SK-N-MC (cell line): ENCODE measurements at regions not wholly inside any gene's neighbourhood (a gene's known extent, or its start where the extent isn't known, plus 50 kb on each side); places are given as distances from the start of the nearest gene placed in this dataset.

Experiments used
- DNase-seq: peaks from one replicate; pipeline ENCODE4 v3.0.0-alpha.2; 2011; ENCODE audit warnings: low read depth, low spot score
- H3K27ac ChIP-seq: fragments of 200-600 bp; sonication (generic); 2 replicates; pipeline ENCODE4 v1.5.1; 2016; ENCODE audit warnings: mixed run types
- H3K36me3 ChIP-seq: fragments of 200-600 bp; sonication (generic); 2 replicates; pipeline ENCODE4 v1.6.1; 2017; ENCODE audit warnings: antibody characterized with exemption, low read length, mixed read lengths; ENCODE audit not compliant: insufficient read depth
- H3K4me3 ChIP-seq: fragments of 200-600 bp; sonication (generic); 2 replicates; pipeline ENCODE4 v1.5.1; 2016
- H3K9ac ChIP-seq: fragments of 200-600 bp; sonication (generic); 2 replicates; pipeline ENCODE4 v1.8.0; 2017; ENCODE audit warnings: mixed run types, mixed read lengths; ENCODE audit not compliant: insufficient read length
- H3K9me3 ChIP-seq: fragments of 200-600 bp; sonication (generic); 2 replicates; pipeline ENCODE4 v1.6.1; 2017; ENCODE audit warnings: low read depth, mild to moderate bottlenecking, antibody characterized with exemption, low read length, moderate library complexity, mixed read lengths
- EZH2 ChIP-seq: fragments of 200-600 bp; sonication (generic); IDR thresholded peaks from one replicate; pipeline ENCODE4 v1.6.1; 2017; ENCODE audit warnings: antibody characterized with exemption
- FOXP2 ChIP-seq: optimal IDR thresholded peaks from 2 replicates; pipeline ENCODE3; 2011; ENCODE audit warnings: mild to moderate bottlenecking, moderate library complexity; ENCODE audit not compliant: insufficient read depth; ENCODE audit errors: extremely low read length, control extremely low read depth
- POLR2AphosphoS5 ChIP-seq: IDR thresholded peaks from 2 replicates; pipeline ENCODE4 v1.6.1; 2012; ENCODE audit warnings: mild to moderate bottlenecking, low read depth, low read length, borderline replicate concordance

GRCh38 chr2:2793925-2794560, 463.0 kb upstream of the MYT1L start:
- no peak for DNase-seq
- H3K9ac ChIP-seq: no peak overlapping the region
- no peak overlapping the region for H3K27ac ChIP-seq
- no peaks in the 10 kb centered on the region for H3K9me3 ChIP-seq
- no peak for TF ChIP-seq EZH2
- no peak for TF ChIP-seq FOXP2
- TF ChIP-seq POLR2AphosphoS5: no peak
- H3K36me3 ChIP-seq: no peaks in the 10 kb centered on the region
- no peak overlapping the region for H3K4me3 ChIP-seq

- TF ChIP-seq FOXP2 (no peak), POLR2AphosphoS5 (no peak), EZH2 (no peak)
- DNase-seq: no peak
- H3K27ac ChIP-seq: no peak overlapping the region
- H3K9ac ChIP-seq: no peak overlapping the region
- H3K9me3 ChIP-seq: no peaks in the 10 kb centered on the region
- no peak overlapping the region for H3K4me3 ChIP-seq
- no peaks in the 10 kb centered on the region for H3K36me3 ChIP-seq
Measured at GRCh38 chr2:2793514-2793913, 462.4 kb upstream of the MYT1L start.

GRCh38 chr2:2791606-2792005, 460.5 kb upstream of the MYT1L start:
- Histone ChIP-seq H3K9me3 (no peaks in the 10 kb centered on the region), H3K4me3 (no peak overlapping the region), H3K36me3 (no peaks in the 10 kb centered on the region), H3K9ac (no peak overlapping the region), H3K27ac (no peak overlapping the region)
- TF ChIP-seq EZH2 (no peak), POLR2AphosphoS5 (no peak), FOXP2 (no peak)
- no peak for DNase-seq

GRCh38 chr2:2791031-2791430, 460.0 kb upstream of the MYT1L start:
- no peak overlapping the region for H3K9ac ChIP-seq
- TF ChIP-seq EZH2 (no peak), FOXP2 (no peak), POLR2AphosphoS5 (no peak)

GRCh38 chr2:2788076-2788475, 457.0 kb upstream of the MYT1L start:
- H3K36me3 ChIP-seq: no peaks in the 10 kb centered on the region
- no peak overlapping the region for H3K4me3 ChIP-seq
- H3K9me3 ChIP-seq: no peaks in the 10 kb centered on the region
- no peak overlapping the region for H3K9ac ChIP-seq
- TF ChIP-seq POLR2AphosphoS5 (no peak), FOXP2 (no peak), EZH2 (no peak)
- no peak overlapping the region for H3K27ac ChIP-seq
- no peak for DNase-seq

More at GRCh38 chr2:2791031-2791430, 460.0 kb upstream of the MYT1L start:
- Histone ChIP-seq H3K27ac (no peak overlapping the region), H3K36me3 (no peaks in the 10 kb centered on the region), H3K4me3 (no peak overlapping the region), H3K9me3 (no peaks in the 10 kb centered on the region)
- DNase-seq: no peak

- no peak for DNase-seq
- Histone ChIP-seq H3K4me3 (no peak overlapping the region), H3K9me3 (no peaks in the 10 kb centered on the region), H3K27ac (no peak overlapping the region), H3K9ac (no peak overlapping the region), H3K36me3 (no peaks in the 10 kb centered on the region)
- TF ChIP-seq FOXP2 (no peak), POLR2AphosphoS5 (no peak)
Measured at GRCh38 chr2:2787301-2787907, 456.3 kb upstream of the MYT1L start.

GRCh38 chr2:2782007-2782406, 450.9 kb upstream of the MYT1L start:
- no peak for TF ChIP-seq FOXP2
- TF ChIP-seq EZH2: no peak
- TF ChIP-seq POLR2AphosphoS5: no peak
- H3K36me3 ChIP-seq: no peaks in the 10 kb centered on the region
- H3K27ac ChIP-seq: no peak overlapping the region
- DNase-seq: no peak
- no peak overlapping the region for H3K4me3 ChIP-seq
- no peak overlapping the region for H3K9ac ChIP-seq
- H3K9me3 ChIP-seq: no peaks in the 10 kb centered on the region

GRCh38 chr2:2779727-2780126, 448.7 kb upstream of the MYT1L start:
- DNase-seq: no peak
- Histone ChIP-seq H3K36me3 (no peaks in the 10 kb centered on the region), H3K27ac (no peak overlapping the region), H3K4me3 (no peak overlapping the region), H3K9ac (no peak overlapping the region), H3K9me3 (no peaks in the 10 kb centered on the region)
- TF ChIP-seq EZH2: no peak
- no peak for TF ChIP-seq FOXP2
- no peak for TF ChIP-seq POLR2AphosphoS5
